Spinal cord (tissue), 9 donors: ENCODE measurements at regions not wholly inside any gene's neighbourhood (a gene's known extent, or its start where the extent isn't known, plus 50 kb on each side); places are given as distances from the start of the nearest gene placed in this dataset.
A peak's percentile ranks its signal among the peaks of the same experiment; 100 is the strongest.
"Not testable (repeated sequence)": the region's sequence is repeated elsewhere in the genome, so short reads cannot be mapped to it uniquely, and the experiment has no call there.

Experiments used
- DNase-seq, 6 donors: peaks; one replicate each; pipeline versions ENCODE4 v3.0.0 to v3.0.0-alpha.2; 2013 to 2015; ENCODE audit warnings: low spot score in 6 of 6, low read depth in 4 of 6
- H3K27ac ChIP-seq: one replicate; pipeline ENCODE4 v1.5.1; 2013; ENCODE audit warnings: low read depth, low read length, control low read depth
- H3K27me3 ChIP-seq: one replicate; pipeline ENCODE4 v1.6.1; 2013; ENCODE audit warnings: low read length; ENCODE audit not compliant: control insufficient read depth, insufficient read depth
- H3K36me3 ChIP-seq: one replicate; pipeline ENCODE4 v1.6.1; 2013; ENCODE audit warnings: low read length; ENCODE audit not compliant: control insufficient read depth, insufficient read depth
- H3K4me1 ChIP-seq: one replicate; pipeline ENCODE4 v1.6.1; 2013; ENCODE audit warnings: low read length; ENCODE audit not compliant: control insufficient read depth, insufficient read depth
- H3K4me3 ChIP-seq: one replicate; pipeline ENCODE4 v1.5.1; 2013; ENCODE audit warnings: low read depth, low read length, control low read depth
- H3K9me3 ChIP-seq: one replicate; pipeline ENCODE4 v1.6.1; 2013; ENCODE audit warnings: low read length; ENCODE audit not compliant: control insufficient read depth, insufficient read depth
- WGBS: methylation state at CpG from one replicate; pipeline ENCODE4 v1.1.5; 2013; ENCODE audit warnings: missing lambda C conversion rate; ENCODE audit not compliant: insufficient coverage; 5-methylcytosine and 5-hydroxymethylcytosine counted together
- donor health status: healthy.

DNA sequence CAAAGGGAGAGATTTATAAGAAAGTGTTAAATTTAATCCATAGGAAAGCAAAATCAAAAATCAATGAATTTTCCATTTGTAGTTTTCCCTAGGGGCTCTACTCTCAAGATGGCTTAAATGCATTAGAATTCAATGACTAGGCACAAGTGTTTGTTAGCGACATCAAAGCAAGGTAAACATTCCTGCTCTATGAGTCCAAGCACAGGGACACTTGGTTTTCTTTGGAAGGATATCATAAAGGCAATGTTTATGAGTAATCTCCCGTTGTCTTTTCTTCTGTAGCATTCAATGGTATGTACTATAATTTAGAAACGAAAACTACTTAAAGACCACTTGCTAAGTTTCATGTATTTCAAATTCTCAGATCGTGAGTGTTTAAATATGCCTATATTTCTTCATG is 54.8 kb upstream of the ZNF717 start:
- not testable (repeated sequence) for H3K4me1 ChIP-seq, H3K27ac ChIP-seq, H3K4me3 ChIP-seq, H3K36me3 ChIP-seq, H3K27me3 ChIP-seq, H3K9me3 ChIP-seq, DNase-seq
- WGBS, result no CpG with 5 or more reads among the region's 4 CpGs

DNA sequence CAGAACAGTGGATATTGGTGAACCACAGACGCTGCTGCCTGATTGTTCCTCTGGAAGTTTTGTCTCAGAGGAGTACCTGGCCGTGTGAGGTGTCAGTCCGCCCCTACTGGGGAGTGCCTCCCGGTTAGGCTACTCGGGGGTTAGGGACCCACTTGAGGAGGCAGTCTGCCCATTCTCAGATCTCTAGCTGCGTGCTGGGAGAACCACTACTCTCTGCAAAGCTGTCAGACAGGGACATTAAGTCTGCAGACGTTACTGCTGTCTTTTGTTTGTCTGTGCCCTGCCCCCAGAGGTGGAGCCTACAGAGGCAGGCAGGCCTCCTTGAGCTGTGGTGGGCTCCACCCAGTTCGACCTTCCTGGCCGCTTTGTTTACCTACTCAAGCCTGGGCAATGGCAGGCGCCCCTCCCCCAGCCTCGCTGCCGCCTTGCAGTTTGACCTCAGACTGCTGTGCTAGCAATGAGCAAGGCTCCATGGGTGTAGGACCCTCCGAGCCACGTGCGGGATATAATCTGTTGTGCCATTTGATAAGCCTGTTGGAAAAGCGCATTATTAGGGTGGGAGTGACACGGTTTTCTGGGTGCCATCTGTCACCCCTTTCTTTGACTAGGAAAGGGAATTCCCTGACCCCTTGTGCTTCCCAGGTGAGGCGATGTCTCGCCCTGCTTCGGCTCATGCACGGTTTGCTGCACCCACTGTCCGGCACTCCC is 65.1 kb upstream of the ZNF717 start:
- not testable (repeated sequence) for H3K27me3 ChIP-seq, H3K27ac ChIP-seq, DNase-seq, H3K4me1 ChIP-seq, H3K9me3 ChIP-seq, H3K4me3 ChIP-seq, H3K36me3 ChIP-seq
- WGBS, result 63% methylated on average over 22 of the region's 22 CpGs

DNA sequence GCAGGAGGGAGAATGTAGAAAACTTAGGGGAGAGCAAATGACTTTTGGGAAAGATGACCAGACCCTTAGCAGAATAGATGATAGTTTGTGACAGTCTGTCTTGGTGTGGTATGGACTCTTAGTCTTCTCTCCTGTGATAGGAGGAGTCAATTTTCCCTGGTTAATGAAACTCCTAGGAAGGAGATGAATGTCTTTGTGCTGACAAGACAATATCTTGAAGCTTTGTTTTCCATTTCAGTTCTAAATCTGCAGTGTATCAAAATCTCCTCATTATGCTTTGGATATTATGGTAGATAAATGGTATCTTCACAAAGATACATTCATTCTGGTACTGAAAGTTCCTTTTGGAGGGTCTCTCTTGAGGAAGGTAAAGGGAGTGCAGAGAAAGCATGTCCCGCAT is 77.8 kb upstream of the ZNF717 start:
- no peak for DNase-seq
- Histone ChIP-seq H3K4me1 (no peaks in the 10 kb centered on the region), H3K27me3 (no peaks in the 10 kb centered on the region), H3K4me3 (no peak overlapping the region), H3K27ac (no peak overlapping the region), H3K9me3 (no peaks in the 10 kb centered on the region), H3K36me3 (no peaks in the 10 kb centered on the region)
- WGBS, result no CpG with 5 or more reads among the region's 1 CpG

DNA sequence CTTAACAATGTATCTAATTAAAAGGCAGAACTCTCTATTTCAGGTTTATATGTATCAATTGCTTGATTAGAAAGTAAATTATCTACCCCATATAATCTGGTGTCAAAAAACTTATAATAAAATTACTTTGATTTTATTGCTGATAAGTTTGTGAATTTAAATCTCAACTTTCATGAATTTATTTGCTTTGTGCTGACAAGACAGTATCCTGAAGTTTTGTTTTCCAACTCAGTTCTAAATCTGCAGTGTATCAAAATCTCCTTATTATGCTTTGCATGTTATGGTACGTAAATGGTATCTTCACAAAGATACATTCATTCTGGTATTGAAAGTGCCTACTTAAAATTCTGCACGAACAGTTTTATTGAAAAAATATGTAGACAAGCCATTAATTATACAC is 78.5 kb upstream of the ZNF717 start:
- no peaks in the 10 kb centered on the region for H3K4me1 ChIP-seq
- no CpG with 5 or more reads among the region's 2 CpGs for WGBS
- no peak for DNase-seq
- H3K4me3 ChIP-seq, result no peak overlapping the region
- no peaks in the 10 kb centered on the region for H3K9me3 ChIP-seq
- H3K36me3 ChIP-seq, result no peaks in the 10 kb centered on the region
- no peak overlapping the region for H3K27ac ChIP-seq
- no peaks in the 10 kb centered on the region for H3K27me3 ChIP-seq

DNA sequence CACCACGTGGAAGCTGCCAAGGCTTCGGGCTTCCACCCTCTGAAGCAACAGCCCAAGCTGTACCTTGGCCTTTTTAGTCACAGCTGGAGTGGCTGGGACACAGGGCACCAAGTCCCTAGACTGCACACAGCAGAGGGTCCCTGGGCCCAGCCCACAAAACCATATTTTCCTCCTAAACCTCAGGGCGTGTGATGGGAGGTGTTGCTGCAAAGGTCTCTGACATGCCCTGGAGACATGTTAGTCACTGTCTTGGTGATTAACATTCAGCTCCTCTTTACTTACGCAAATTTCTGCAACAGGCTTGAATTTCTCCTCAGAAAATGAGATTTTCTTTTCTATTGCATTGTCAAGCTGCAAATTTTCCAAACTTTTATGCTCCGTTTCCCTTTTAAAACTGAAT is 98.4 kb upstream of the ZNF717 start:
- not testable (repeated sequence) for H3K9me3 ChIP-seq, DNase-seq, H3K27ac ChIP-seq, H3K27me3 ChIP-seq, H3K4me3 ChIP-seq, H3K4me1 ChIP-seq, H3K36me3 ChIP-seq
- 76% methylated on average over 5 of the region's 5 CpGs for WGBS

DNA sequence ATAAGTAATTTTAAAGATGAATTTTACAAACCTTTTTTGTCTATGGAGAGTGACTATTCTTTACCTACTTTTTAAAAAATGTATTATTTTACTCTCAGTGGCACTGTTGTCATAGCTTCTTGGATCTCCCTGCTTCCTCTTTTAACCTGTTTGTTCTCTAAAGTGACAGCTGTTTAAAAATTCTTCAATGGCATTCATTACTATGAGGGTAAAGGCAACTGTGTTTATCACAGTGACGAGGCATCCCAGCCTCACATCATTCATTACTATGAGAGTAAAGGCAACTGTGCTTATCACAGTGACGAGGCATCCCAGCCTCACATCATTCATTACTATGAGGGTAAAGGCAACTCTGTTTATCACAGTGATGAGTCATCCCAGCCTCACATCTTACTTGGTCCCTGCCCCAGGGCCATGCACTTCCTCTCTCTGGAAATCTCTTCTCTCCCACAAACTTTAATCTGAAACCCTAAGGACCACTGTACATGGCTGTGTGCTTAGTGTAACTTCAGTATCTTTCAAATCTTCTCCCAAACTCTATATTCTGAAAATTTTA is 101.7 kb upstream of the ZNF717 start:
- H3K27me3 ChIP-seq, result no peaks in the 10 kb centered on the region
- H3K27ac ChIP-seq, result no peak overlapping the region
- H3K9me3 ChIP-seq, result no peaks in the 10 kb centered on the region
- no peak overlapping the region for H3K4me3 ChIP-seq
- no peaks in the 10 kb centered on the region for H3K36me3 ChIP-seq
- no peaks in the 10 kb centered on the region for H3K4me1 ChIP-seq
- DNase-seq, result no peak
- WGBS, result no CpG with 5 or more reads among the region's 2 CpGs

DNA sequence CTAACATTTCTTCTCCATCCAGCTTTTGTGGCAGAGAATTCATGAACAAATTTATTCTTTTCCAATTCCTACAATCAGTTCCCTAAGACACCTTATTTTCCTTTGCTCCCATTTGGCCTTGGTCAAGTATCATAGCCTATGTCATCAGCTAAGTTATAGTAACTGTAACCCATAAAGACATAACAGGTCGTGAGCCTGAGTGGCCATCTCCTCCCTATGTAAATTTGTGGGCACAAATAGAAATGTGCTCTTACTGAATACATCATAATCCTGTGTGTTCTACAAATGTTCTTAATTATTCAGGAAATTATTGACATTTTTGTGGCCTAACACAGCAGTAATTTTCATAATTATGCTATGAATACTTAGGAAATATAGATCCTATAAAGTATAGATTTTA is 108.9 kb upstream of the ZNF717 start:
- Histone ChIP-seq H3K9me3 (no peaks in the 10 kb centered on the region), H3K4me1 (no peaks in the 10 kb centered on the region), H3K27me3 (no peaks in the 10 kb centered on the region), H3K4me3 (no peak overlapping the region), H3K27ac (no peak overlapping the region), H3K36me3 (no peaks in the 10 kb centered on the region)
- no peak for DNase-seq
- no CpG with 5 or more reads among the region's 1 CpG for WGBS

DNA sequence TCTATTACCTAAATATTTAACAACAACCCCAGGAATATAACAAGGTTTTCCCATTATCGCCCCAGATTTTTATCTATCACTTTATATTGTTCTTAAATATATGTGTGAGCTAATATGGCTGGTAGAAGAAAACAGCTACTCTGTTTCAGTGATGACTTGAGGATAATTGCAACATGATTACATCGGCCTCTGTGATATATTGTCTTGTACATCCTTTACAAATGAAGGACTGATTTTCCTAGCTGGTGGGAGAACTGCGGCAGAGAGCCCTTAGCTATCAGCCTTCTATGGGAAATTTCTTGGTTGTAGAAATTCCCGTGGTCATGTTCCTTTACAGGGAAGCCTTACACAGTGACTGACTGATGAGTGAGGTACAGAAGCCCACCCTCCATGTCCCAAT is 110.9 kb upstream of the ZNF717 start:
- Histone ChIP-seq H3K9me3 (no peaks in the 10 kb centered on the region), H3K27me3 (no peaks in the 10 kb centered on the region), H3K27ac (no peak overlapping the region), H3K4me3 (no peak overlapping the region), H3K36me3 (no peaks in the 10 kb centered on the region), H3K4me1 (no peaks in the 10 kb centered on the region)
- DNase-seq, result no peak
- no CpG with 5 or more reads among the region's 4 CpGs for WGBS

DNA sequence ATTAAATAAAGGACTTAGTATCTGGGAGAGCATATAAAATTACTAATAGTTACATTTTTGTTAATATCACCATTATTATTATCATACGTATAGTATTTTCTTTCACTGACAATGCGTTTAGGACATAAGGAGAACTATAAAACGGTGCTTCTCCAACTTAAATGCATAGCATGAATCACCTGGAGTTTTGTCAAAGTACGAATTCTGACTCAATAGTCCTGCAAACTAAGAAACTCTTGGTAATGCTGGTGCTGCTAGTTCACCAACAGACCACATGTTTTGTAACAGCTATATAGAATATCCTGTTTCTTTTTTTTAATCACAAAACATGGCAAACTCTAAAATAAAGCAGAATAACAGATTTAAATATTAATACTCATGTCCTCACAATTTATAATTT is 116.1 kb upstream of the ZNF717 start:
- 86% methylated on average over 2 of the region's 4 CpGs for WGBS
- not testable (repeated sequence) for DNase-seq, H3K36me3 ChIP-seq, H3K4me3 ChIP-seq, H3K27me3 ChIP-seq, H3K4me1 ChIP-seq, H3K9me3 ChIP-seq, H3K27ac ChIP-seq

DNA sequence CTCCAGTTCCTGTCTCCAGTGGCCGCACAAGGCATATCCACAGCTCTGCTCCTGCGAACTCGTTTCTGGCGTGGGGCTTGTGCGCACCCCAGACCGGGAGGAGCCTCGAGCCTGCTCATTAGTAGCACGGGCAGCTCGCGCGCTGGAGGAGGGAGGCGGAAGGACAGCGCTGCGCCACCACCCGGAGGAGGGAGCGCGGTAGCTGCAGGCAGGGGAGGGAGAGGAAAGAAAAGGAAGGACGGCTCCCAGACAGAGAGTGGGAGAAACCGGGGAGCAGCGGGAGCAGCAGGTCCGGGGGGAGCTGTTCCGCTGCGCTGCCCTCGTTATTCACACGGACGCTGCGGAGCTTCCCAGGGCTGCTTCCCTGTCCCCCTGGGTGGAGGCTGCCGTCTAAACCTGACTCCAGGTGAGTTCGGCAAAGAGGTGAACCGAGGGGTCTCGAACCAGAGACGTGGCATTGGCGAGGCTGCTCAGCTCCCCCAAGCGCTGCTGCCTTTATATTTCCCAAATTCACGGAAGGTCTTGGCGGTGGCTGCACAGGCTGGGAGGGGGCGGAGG is 121.3 kb upstream of the ZNF717 start:
- Histone ChIP-seq H3K27ac (no peak overlapping the region), H3K4me3 (peak overlapping the region; percentile 54), H3K4me1 (peaks cover 8% of the 10 kb centered on the region), H3K27me3 (no peaks in the 10 kb centered on the region), H3K36me3 (no peaks in the 10 kb centered on the region), H3K9me3 (no peaks in the 10 kb centered on the region)
- under 1% methylated on average over 37 of the region's 37 CpGs for WGBS
- peak in 5 of 6 donors; percentile 22 to 88 (median 50) for DNase-seq
